HUES6 (cell line): ENCODE measurements at regions not wholly inside any gene's neighbourhood (a gene's known extent, or its start where the extent isn't known, plus 50 kb on each side); places are given as distances from the start of the nearest gene placed in this dataset.

Experiments used
- H3K27ac ChIP-seq: 2 replicates; pipeline ENCODE4 v1.7.0; 2013; ENCODE audit warnings: low read depth, mild to moderate bottlenecking, low read length, inconsistent platforms
- H3K27me3 ChIP-seq: 2 replicates; pipeline ENCODE4 v1.6.1; 2013; ENCODE audit warnings: low read length; ENCODE audit not compliant: control insufficient read depth, insufficient read depth
- H3K36me3 ChIP-seq: 2 replicates; pipeline ENCODE4 v1.6.1; 2013; ENCODE audit warnings: low read length; ENCODE audit not compliant: control insufficient read depth, insufficient read depth
- H3K4me1 ChIP-seq: 2 replicates; pipeline ENCODE4 v1.6.1; 2013; ENCODE audit warnings: low read length; ENCODE audit not compliant: control insufficient read depth, insufficient read depth
- H3K4me3 ChIP-seq: 2 replicates; pipeline ENCODE4 v1.5.1; 2013; ENCODE audit warnings: low read depth, low read length
- H3K9ac ChIP-seq: one replicate; pipeline ENCODE4 v1.6.1; 2013; ENCODE audit warnings: mild to moderate bottlenecking, low read length
- H3K9me3 ChIP-seq: 2 replicates; pipeline ENCODE4 v1.6.1; 2013; ENCODE audit warnings: low read depth, low read length; ENCODE audit not compliant: control insufficient read depth, insufficient read depth

GRCh38 chr2:14125624-14126293, 506.8 kb upstream of the LRATD1 start:
- no peak overlapping the region for H3K4me3 ChIP-seq
- no peaks in the 10 kb centered on the region for H3K4me1 ChIP-seq

GRCh38 chr2:14126846-14127245, 505.7 kb upstream of the LRATD1 start:
- H3K36me3 ChIP-seq: no peaks in the 10 kb centered on the region
- no peaks in the 10 kb centered on the region for H3K4me1 ChIP-seq
- no peak overlapping the region for H3K9ac ChIP-seq
- no peak overlapping the region for H3K27ac ChIP-seq
- H3K4me3 ChIP-seq: no peak overlapping the region
- no peaks in the 10 kb centered on the region for H3K27me3 ChIP-seq
- H3K9me3 ChIP-seq: 0 out of 2 replicates have a peak, but pooled peaks cover 3% of the 10 kb centered on the region

More at GRCh38 chr2:14125624-14126293, 506.8 kb upstream of the LRATD1 start:
- Histone ChIP-seq H3K9me3 (0 out of 2 replicates have a peak, but pooled peaks cover 3% of the 10 kb centered on the region), H3K36me3 (no peaks in the 10 kb centered on the region), H3K27ac (no peak overlapping the region), H3K9ac (no peak overlapping the region), H3K27me3 (no peaks in the 10 kb centered on the region)

- Histone ChIP-seq H3K27ac (no peak overlapping the region), H3K4me1 (no peaks in the 10 kb centered on the region), H3K9me3 (peaks cover 4% of the 10 kb centered on the region; the same call in 1 of the 2 replicates), H3K36me3 (no peaks in the 10 kb centered on the region), H3K9ac (no peak overlapping the region), H3K27me3 (no peaks in the 10 kb centered on the region), H3K4me3 (no peak overlapping the region)
Observed at GRCh38 chr2:14127765-14128164, 504.8 kb upstream of the LRATD1 start.

GRCh38 chr2:14132386-14132785, 500.1 kb upstream of the LRATD1 start:
- no peak overlapping the region for H3K27ac ChIP-seq
- H3K9me3 ChIP-seq: peaks cover 6% of the 10 kb centered on the region; the same call in 1 of the 2 replicates
- no peak overlapping the region for H3K4me3 ChIP-seq
- H3K9ac ChIP-seq: no peak overlapping the region
- H3K36me3 ChIP-seq: no peaks in the 10 kb centered on the region
- H3K4me1 ChIP-seq: no peaks in the 10 kb centered on the region
- H3K27me3 ChIP-seq: no peaks in the 10 kb centered on the region

- H3K27ac ChIP-seq: no peak overlapping the region
Observed at GRCh38 chr2:14134771-14135170, 497.7 kb upstream of the LRATD1 start.

GRCh38 chr2:14136030-14136429, 496.5 kb upstream of the LRATD1 start:
- Histone ChIP-seq H3K9me3 (peaks cover 4% of the 10 kb centered on the region; the same call in 1 of the 2 replicates), H3K27ac (no peak overlapping the region), H3K9ac (no peak overlapping the region), H3K4me1 (0 out of 2 replicates have a peak, but pooled peaks cover 4% of the 10 kb centered on the region), H3K27me3 (no peaks in the 10 kb centered on the region), H3K36me3 (no peaks in the 10 kb centered on the region), H3K4me3 (no peak overlapping the region)

More at GRCh38 chr2:14134771-14135170, 497.7 kb upstream of the LRATD1 start:
- no peak overlapping the region for H3K9ac ChIP-seq
- H3K4me1 ChIP-seq: no peaks in the 10 kb centered on the region
- H3K4me3 ChIP-seq: no peak overlapping the region
- no peaks in the 10 kb centered on the region for H3K36me3 ChIP-seq
- H3K9me3 ChIP-seq: peaks cover 4% of the 10 kb centered on the region; the same call in 1 of the 2 replicates
- no peaks in the 10 kb centered on the region for H3K27me3 ChIP-seq

- Histone ChIP-seq H3K4me3 (peak overlapping the region; percentile 43), H3K9me3 (peaks cover 3% of the 10 kb centered on the region; the same call in 1 of the 2 replicates), H3K4me1 (0 out of 2 replicates have a peak, but pooled peaks cover 4% of the 10 kb centered on the region), H3K36me3 (no peaks in the 10 kb centered on the region), H3K9ac (no peak overlapping the region), H3K27me3 (no peaks in the 10 kb centered on the region), H3K27ac (no peak overlapping the region)
Observed at GRCh38 chr2:14137643-14138042, 494.9 kb upstream of the LRATD1 start.

- no peaks in the 10 kb centered on the region for H3K9me3 ChIP-seq
- no peak overlapping the region for H3K27ac ChIP-seq
- no peak overlapping the region for H3K9ac ChIP-seq
- H3K4me1 ChIP-seq: 0 out of 2 replicates have a peak, but pooled peaks cover 4% of the 10 kb centered on the region
- H3K36me3 ChIP-seq: no peaks in the 10 kb centered on the region
- no peak overlapping the region for H3K4me3 ChIP-seq
- no peaks in the 10 kb centered on the region for H3K27me3 ChIP-seq
Observed at GRCh38 chr2:14140009-14140550, 492.4 kb upstream of the LRATD1 start.

GRCh38 chr2:14143435-14143834, 489.1 kb upstream of the LRATD1 start:
- no peaks in the 10 kb centered on the region for H3K36me3 ChIP-seq
- no peaks in the 10 kb centered on the region for H3K9me3 ChIP-seq
- H3K9ac ChIP-seq: no peak overlapping the region
- no peak overlapping the region for H3K4me3 ChIP-seq
- 0 out of 2 replicates have a peak, but pooled peaks cover 4% of the 10 kb centered on the region for H3K4me1 ChIP-seq
- no peaks in the 10 kb centered on the region for H3K27me3 ChIP-seq
- H3K27ac ChIP-seq: no peak overlapping the region

GRCh38 chr2:14148216-14148615, 484.3 kb upstream of the LRATD1 start:
- H3K27ac ChIP-seq: no peak overlapping the region
- no peaks in the 10 kb centered on the region for H3K27me3 ChIP-seq
- H3K4me1 ChIP-seq: no peaks in the 10 kb centered on the region

GRCh38 chr2:14157816-14158215, 474.7 kb upstream of the LRATD1 start:
- Histone ChIP-seq H3K4me3 (no peak overlapping the region), H3K9me3 (no peaks in the 10 kb centered on the region), H3K9ac (no peak overlapping the region), H3K4me1 (no peaks in the 10 kb centered on the region), H3K27me3 (no peaks in the 10 kb centered on the region), H3K27ac (no peak overlapping the region), H3K36me3 (no peaks in the 10 kb centered on the region)

More at GRCh38 chr2:14148216-14148615, 484.3 kb upstream of the LRATD1 start:
- no peaks in the 10 kb centered on the region for H3K36me3 ChIP-seq
- no peaks in the 10 kb centered on the region for H3K9me3 ChIP-seq
- no peak overlapping the region for H3K9ac ChIP-seq
- no peak overlapping the region for H3K4me3 ChIP-seq
